Esophagus squamous epithelium (tissue), 5 donors: ENCODE measurements at regions not wholly inside any gene's neighbourhood (a gene's known extent, or its start where the extent isn't known, plus 50 kb on each side); places are given as distances from the start of the nearest gene placed in this dataset.

ENCODE experiments used
- DNase-seq: peaks from one replicate; lab custom pipeline; 2025; lab: John Stamatoyannopoulos, UW
- H3K27ac ChIP-seq, 4 donors: fragments of 200-600 bp; sonication (generic); one replicate each; pipeline ENCODE4 v1.5.1; 2016 to 2019; ENCODE audit warnings: mild to moderate bottlenecking in 1 of 4
- H3K27me3 ChIP-seq, 4 donors: fragments of 200-600 bp; sonication (generic); 1 replicate in 3 of 4; 2 replicates in 1 of 4; pipeline versions ENCODE4 v1.5.1 to v1.6.0; 2017 to 2021; ENCODE audit warnings: antibody characterized with exemption in 1 of 4
- H3K36me3 ChIP-seq, 3 donors: fragments of 200-600 bp; sonication (generic); one replicate each; pipeline ENCODE4 v1.5.1; 2016 to 2019
- H3K4me1 ChIP-seq, 3 donors: fragments of 200-600 bp; sonication (generic); one replicate each; pipeline ENCODE4 v1.5.1; 2017 to 2019
- H3K4me3 ChIP-seq, 4 donors: fragments of 200-600 bp; sonication (generic); 1 replicate in 3 of 4; 2 replicates in 1 of 4; pipeline ENCODE4 v1.5.1; 2016 to 2019; ENCODE audit warnings: mild to moderate bottlenecking in 2 of 4, moderate library complexity in 1 of 4
- H3K9me3 ChIP-seq, 3 donors: fragments of 200-600 bp; sonication (generic); one replicate each; pipeline ENCODE4 v1.5.1; 2016 to 2019
- POLR2A ChIP-seq, 4 donors: fragments of 450-650 bp; IDR thresholded peaks; one replicate each; pipeline ENCODE4 v1.6.1; 2017; ENCODE audit warnings: antibody characterized with exemption in 4 of 4, mild to moderate bottlenecking in 4 of 4, moderate library complexity in 3 of 4
- WGBS, 2 donors: methylation state at CpG; one replicate each; pipeline ENCODE4 v1.1.5; 2018; 5-methylcytosine and 5-hydroxymethylcytosine counted together
- intact Hi-C: fragments of 100-400 bp; cut with DNase I; formaldehyde crosslinking; loops from one replicate; pipeline ENCODE4 v1.15.0; 2022
- TF ChIP-seq, protein P1 (sequence below), 6 experiments: fragments of 450-650 bp in 4 of 6; fragments of 200-600 bp in 2 of 6; sonication (generic) in 2 of 6; IDR thresholded peaks; one replicate each; pipeline ENCODE4 v1.5.1; 2016 to 2019; ENCODE audit warnings: antibody characterized with exemption in 6 of 6, mild to moderate bottlenecking in 4 of 6, moderate library complexity in 4 of 6
- donor health status: DM: yes; HTN: yes; CAD: no.

- WGBS, 2 donors: 53 to 83% methylated on average over 2 of the region's 2 CpGs
- Histone ChIP-seq H3K9me3 (no peaks in the 10 kb centered on the region), H3K27ac (no peak overlapping the region), H3K27me3 (no peaks in the 10 kb centered on the region), H3K4me3 (no peak overlapping the region), H3K4me1 (no peaks in the 10 kb centered on the region), H3K36me3 (no peaks in the 10 kb centered on the region)
- TF ChIP-seq, protein P1, sequence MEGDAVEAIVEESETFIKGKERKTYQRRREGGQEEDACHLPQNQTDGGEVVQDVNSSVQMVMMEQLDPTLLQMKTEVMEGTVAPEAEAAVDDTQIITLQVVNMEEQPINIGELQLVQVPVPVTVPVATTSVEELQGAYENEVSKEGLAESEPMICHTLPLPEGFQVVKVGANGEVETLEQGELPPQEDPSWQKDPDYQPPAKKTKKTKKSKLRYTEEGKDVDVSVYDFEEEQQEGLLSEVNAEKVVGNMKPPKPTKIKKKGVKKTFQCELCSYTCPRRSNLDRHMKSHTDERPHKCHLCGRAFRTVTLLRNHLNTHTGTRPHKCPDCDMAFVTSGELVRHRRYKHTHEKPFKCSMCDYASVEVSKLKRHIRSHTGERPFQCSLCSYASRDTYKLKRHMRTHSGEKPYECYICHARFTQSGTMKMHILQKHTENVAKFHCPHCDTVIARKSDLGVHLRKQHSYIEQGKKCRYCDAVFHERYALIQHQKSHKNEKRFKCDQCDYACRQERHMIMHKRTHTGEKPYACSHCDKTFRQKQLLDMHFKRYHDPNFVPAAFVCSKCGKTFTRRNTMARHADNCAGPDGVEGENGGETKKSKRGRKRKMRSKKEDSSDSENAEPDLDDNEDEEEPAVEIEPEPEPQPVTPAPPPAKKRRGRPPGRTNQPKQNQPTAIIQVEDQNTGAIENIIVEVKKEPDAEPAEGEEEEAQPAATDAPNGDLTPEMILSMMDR (IDR thresholded peaks at IDR 0.05): no peak
- TF ChIP-seq POLR2A (IDR thresholded peaks at IDR 0.05): no peak
- no peak for DNase-seq
- intact Hi-C loops: no loop called here
These were observed 150.8 kb upstream of the DIPK2B start for GRCh38 chrX:45351478-45351877.

- no peak for DNase-seq
- no peak for TF ChIP-seq POLR2A (IDR thresholded peaks at IDR 0.05)
- TF ChIP-seq, protein P1 (IDR thresholded peaks at IDR 0.05): no peak
- Histone ChIP-seq H3K27ac (no peak overlapping the region), H3K9me3 (no peaks in the 10 kb centered on the region), H3K36me3 (no peaks in the 10 kb centered on the region), H3K27me3 (no peaks in the 10 kb centered on the region), H3K4me1 (no peaks in the 10 kb centered on the region), H3K4me3 (no peak overlapping the region)
- intact Hi-C loops: no loop called here
These were observed 147.6 kb upstream of the DIPK2B start for GRCh38 chrX:45348296-45348695.

DNA sequence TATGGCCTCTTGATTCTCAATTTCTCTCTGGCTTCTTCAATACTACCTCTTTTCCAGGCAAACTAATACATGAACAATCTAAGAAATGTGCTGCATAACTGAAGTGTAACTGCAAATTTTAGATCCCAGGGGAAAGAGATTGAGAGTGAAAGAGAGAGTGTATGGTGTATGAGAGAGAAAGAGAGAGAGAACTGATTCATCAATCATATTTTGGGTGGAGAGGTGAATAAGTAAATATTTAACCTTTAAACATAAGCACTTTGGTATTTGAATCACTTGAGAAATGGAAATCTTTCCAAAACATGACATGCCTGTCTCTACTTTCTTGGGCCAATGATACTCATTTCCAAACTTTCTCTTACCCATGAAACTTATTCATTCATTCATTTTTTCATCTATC lies 147.2 kb upstream of the DIPK2B start:
- intact Hi-C loops: no loop called here
- DNase-seq: no peak

DNA sequence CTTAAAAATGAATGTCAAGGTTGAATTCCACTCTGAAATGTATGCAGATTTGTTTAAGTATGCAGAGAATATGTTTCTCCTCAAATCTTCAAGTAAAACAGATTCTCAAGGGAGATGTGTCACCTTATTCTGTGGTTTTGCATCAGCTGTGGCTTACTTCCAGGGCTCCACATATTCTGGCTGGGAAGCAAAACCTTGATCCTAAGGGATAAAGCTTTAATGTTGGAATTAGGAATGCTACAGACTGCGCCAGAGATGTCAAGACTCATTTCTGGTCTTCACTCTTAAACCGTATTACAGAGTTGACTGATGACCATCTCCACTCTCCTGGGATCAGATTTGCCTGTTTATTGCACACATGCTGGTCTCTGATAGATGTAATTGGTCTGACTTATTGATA lies 143.9 kb upstream of the DIPK2B start:
- Histone ChIP-seq H3K4me3 (no peak overlapping the region), H3K27me3 (no peaks in the 10 kb centered on the region), H3K9me3 (no peaks in the 10 kb centered on the region), H3K27ac (no peak overlapping the region), H3K36me3 (no peaks in the 10 kb centered on the region), H3K4me1 (no peaks in the 10 kb centered on the region)
- DNase-seq: no peak
- TF ChIP-seq POLR2A (IDR thresholded peaks at IDR 0.05): no peak
- TF ChIP-seq, protein P1 (IDR thresholded peaks at IDR 0.05): no peak
- WGBS, 2 donors: 53 to 75% methylated on average over 2 of the region's 2 CpGs
- intact Hi-C loops: no loop called here

More for the DNA sequence above, 147.2 kb upstream of the DIPK2B start:
- Histone ChIP-seq H3K36me3 (no peaks in the 10 kb centered on the region), H3K27ac (no peak overlapping the region), H3K4me1 (no peaks in the 10 kb centered on the region), H3K4me3 (no peak overlapping the region), H3K27me3 (no peaks in the 10 kb centered on the region), H3K9me3 (no peaks in the 10 kb centered on the region)
- TF ChIP-seq POLR2A (IDR thresholded peaks at IDR 0.05): no peak
- TF ChIP-seq, protein P1 (IDR thresholded peaks at IDR 0.05): no peak

DNA sequence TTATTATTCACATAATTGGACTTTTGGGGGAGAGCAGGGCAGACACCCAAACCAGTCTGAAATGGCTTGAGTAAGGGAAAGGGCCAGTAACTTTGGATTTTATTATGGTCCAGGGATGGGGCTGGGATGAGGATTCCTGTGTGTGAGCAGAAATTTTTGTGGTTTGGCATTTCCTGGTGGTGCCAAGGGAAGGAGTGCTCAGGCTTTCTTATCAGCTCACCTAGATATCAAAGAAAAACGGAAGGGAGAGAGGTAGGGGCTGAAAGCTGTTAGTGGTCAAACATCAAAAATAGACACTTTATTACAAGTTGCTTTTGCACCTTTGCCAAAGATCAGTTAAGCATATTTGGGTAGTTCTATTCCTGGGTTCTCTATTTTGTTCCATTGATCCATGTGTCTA lies 128.5 kb upstream of the DIPK2B start:
- TF ChIP-seq POLR2A (IDR thresholded peaks at IDR 0.05): no peak
- WGBS, 2 donors: 47 to 92% methylated on average over 1 of the region's 1 CpG
- H3K4me3 ChIP-seq: no peak overlapping the region

GRCh38 chrX:45324941-45325340 lies 124.3 kb upstream of the DIPK2B start:
- no peaks in the 10 kb centered on the region for H3K27me3 ChIP-seq
- intact Hi-C loops: no loop called here
- H3K9me3 ChIP-seq: no peaks in the 10 kb centered on the region
- no peaks in the 10 kb centered on the region for H3K36me3 ChIP-seq
- DNase-seq: no peak
- no peak overlapping the region for H3K4me3 ChIP-seq
- H3K4me1 ChIP-seq: peaks cover 0 to 7% (median 0%) of the 10 kb centered on the region in 3 donors
- no peak overlapping the region for H3K27ac ChIP-seq
- 71 to 88% methylated on average over 1 to 3 of the region's 3 CpGs for WGBS, 2 donors
- TF ChIP-seq, protein P1 (IDR thresholded peaks at IDR 0.05): no peak
- no peak for TF ChIP-seq POLR2A (IDR thresholded peaks at IDR 0.05)

More for the DNA sequence above, 128.5 kb upstream of the DIPK2B start:
- intact Hi-C loops: no loop called here
- no peak for DNase-seq
- Histone ChIP-seq H3K27ac (no peak overlapping the region), H3K36me3 (no peaks in the 10 kb centered on the region), H3K9me3 (no peaks in the 10 kb centered on the region), H3K4me1 (no peaks in the 10 kb centered on the region), H3K27me3 (no peaks in the 10 kb centered on the region)
